T-helper 2 cell treated with Interferon-gamma antibody and Interleukin-4, amounts not matched to agents 5 μg/mL and 100 μg/mL, for 36 hours (primary cell): ENCODE measurements at regions not wholly inside any gene's neighbourhood (a gene's known extent, or its start where the extent isn't known, plus 50 kb on each side); places are given as distances from the start of the nearest gene placed in this dataset.

ENCODE experiments used
- DNase-seq: peaks from one replicate; pipeline ENCODE4 v3.0.0; 2021; ENCODE audit warnings: low spot score
- H3K27ac Mint-ChIP-seq: one replicate; pipeline ENCODE4 v1.8.0; 2021; ENCODE audit warnings: mild to moderate bottlenecking, mixed read lengths
- H3K27me3 Mint-ChIP-seq: one replicate; pipeline ENCODE4 v1.8.0; 2021; ENCODE audit warnings: low read depth, mixed read lengths
- H3K36me3 Mint-ChIP-seq: one replicate; pipeline ENCODE4 v1.8.0; 2021; ENCODE audit warnings: low read depth, mixed read lengths
- H3K4me1 Mint-ChIP-seq: one replicate; pipeline ENCODE4 v1.8.0; 2021; ENCODE audit warnings: low read depth, mixed read lengths
- H3K4me3 Mint-ChIP-seq: one replicate; pipeline ENCODE4 v1.8.0; 2022; ENCODE audit warnings: mild to moderate bottlenecking, moderate library complexity, mixed read lengths
- H3K9me3 Mint-ChIP-seq: one replicate; pipeline ENCODE4 v1.8.0; 2021; ENCODE audit warnings: mixed read lengths

- Mint-ChIP-seq H3K27ac (peak overlapping the region; percentile 2), H3K36me3 (peaks cover 13% of the 10 kb centered on the region), H3K4me1 (peaks cover 24% of the 10 kb centered on the region), H3K9me3 (peaks cover 20% of the 10 kb centered on the region), H3K27me3 (no peaks in the 10 kb centered on the region), H3K4me3 (no peak overlapping the region)
- DNase-seq: peak; percentile 42
Observed at GRCh38 chr15:94177112-94177511, 54.2 kb upstream of the MCTP2 start.

GRCh38 chr15:94175420-94175819 is 55.9 kb upstream of the MCTP2 start:
- H3K4me3 Mint-ChIP-seq: no peak overlapping the region
- DNase-seq: no peak
- H3K9me3 Mint-ChIP-seq: peaks cover 25% of the 10 kb centered on the region
- H3K27ac Mint-ChIP-seq: no peak overlapping the region
- H3K4me1 Mint-ChIP-seq: peaks cover 25% of the 10 kb centered on the region
- no peaks in the 10 kb centered on the region for H3K27me3 Mint-ChIP-seq
- H3K36me3 Mint-ChIP-seq: peaks cover 15% of the 10 kb centered on the region

GRCh38 chr15:94174399-94174802 is 57.0 kb upstream of the MCTP2 start:
- no peaks in the 10 kb centered on the region for H3K27me3 Mint-ChIP-seq
- peak overlapping the region; percentile 44 for H3K27ac Mint-ChIP-seq
- H3K36me3 Mint-ChIP-seq: peaks cover 15% of the 10 kb centered on the region
- H3K4me3 Mint-ChIP-seq: peak overlapping the region; percentile 32
- peaks cover 25% of the 10 kb centered on the region for H3K9me3 Mint-ChIP-seq
- peaks cover 25% of the 10 kb centered on the region for H3K4me1 Mint-ChIP-seq
- DNase-seq: peak; percentile 54

- Mint-ChIP-seq H3K4me1 (peaks cover 23% of the 10 kb centered on the region), H3K27ac (no peak overlapping the region), H3K27me3 (peaks cover 5% of the 10 kb centered on the region), H3K36me3 (peaks cover 7% of the 10 kb centered on the region), H3K9me3 (peaks cover 17% of the 10 kb centered on the region), H3K4me3 (no peak overlapping the region)
- no peak for DNase-seq
Observed at GRCh38 chr15:94168250-94168649, 63.1 kb upstream of the MCTP2 start.

- no peak overlapping the region for H3K27ac Mint-ChIP-seq
- H3K4me1 Mint-ChIP-seq: peaks cover 11% of the 10 kb centered on the region
- peaks cover 12% of the 10 kb centered on the region for H3K27me3 Mint-ChIP-seq
- no peak overlapping the region for H3K4me3 Mint-ChIP-seq
- DNase-seq: no peak
- H3K36me3 Mint-ChIP-seq: peaks cover 2% of the 10 kb centered on the region
- peaks cover 6% of the 10 kb centered on the region for H3K9me3 Mint-ChIP-seq
Observed at GRCh38 chr15:94164971-94165370, 66.4 kb upstream of the MCTP2 start.

- peaks cover 12% of the 10 kb centered on the region for H3K27me3 Mint-ChIP-seq
- H3K36me3 Mint-ChIP-seq: peaks cover 2% of the 10 kb centered on the region
- H3K9me3 Mint-ChIP-seq: peaks cover 6% of the 10 kb centered on the region
- H3K27ac Mint-ChIP-seq: no peak overlapping the region
- DNase-seq: peak; percentile 54
- no peak overlapping the region for H3K4me3 Mint-ChIP-seq
- H3K4me1 Mint-ChIP-seq: peaks cover 14% of the 10 kb centered on the region
Observed at GRCh38 chr15:94164202-94164807, 67.1 kb upstream of the MCTP2 start.

GRCh38 chr15:94162939-94163338 is 68.4 kb upstream of the MCTP2 start:
- H3K36me3 Mint-ChIP-seq: peaks cover 2% of the 10 kb centered on the region
- no peak for DNase-seq
- peaks cover 6% of the 10 kb centered on the region for H3K9me3 Mint-ChIP-seq
- peaks cover 12% of the 10 kb centered on the region for H3K27me3 Mint-ChIP-seq
- H3K27ac Mint-ChIP-seq: no peak overlapping the region
- no peak overlapping the region for H3K4me3 Mint-ChIP-seq
- peaks cover 14% of the 10 kb centered on the region for H3K4me1 Mint-ChIP-seq

- Mint-ChIP-seq H3K9me3 (peaks cover 4% of the 10 kb centered on the region), H3K27me3 (peaks cover 30% of the 10 kb centered on the region), H3K36me3 (no peaks in the 10 kb centered on the region), H3K27ac (no peak overlapping the region), H3K4me1 (no peaks in the 10 kb centered on the region), H3K4me3 (no peak overlapping the region)
- DNase-seq: no peak
Observed at GRCh38 chr15:94154255-94154654, 77.1 kb upstream of the MCTP2 start.

- Mint-ChIP-seq H3K9me3 (no peaks in the 10 kb centered on the region), H3K27me3 (peaks cover 22% of the 10 kb centered on the region), H3K4me1 (no peaks in the 10 kb centered on the region), H3K4me3 (no peak overlapping the region), H3K27ac (no peak overlapping the region), H3K36me3 (no peaks in the 10 kb centered on the region)
- DNase-seq: no peak
Observed at GRCh38 chr15:94145046-94145445, 86.3 kb upstream of the MCTP2 start.

- peaks cover 32% of the 10 kb centered on the region for H3K27me3 Mint-ChIP-seq
- H3K27ac Mint-ChIP-seq: no peak overlapping the region
- H3K9me3 Mint-ChIP-seq: no peaks in the 10 kb centered on the region
Observed at GRCh38 chr15:94141802-94142201, 89.6 kb upstream of the MCTP2 start.

GRCh38 chr15:94135486-94136147 is 95.7 kb upstream of the MCTP2 start:
- Mint-ChIP-seq H3K36me3 (no peaks in the 10 kb centered on the region), H3K9me3 (no peaks in the 10 kb centered on the region)
- no peak for DNase-seq

More at GRCh38 chr15:94141802-94142201, 89.6 kb upstream of the MCTP2 start:
- H3K4me3 Mint-ChIP-seq: no peak overlapping the region
- no peaks in the 10 kb centered on the region for H3K4me1 Mint-ChIP-seq
- no peak for DNase-seq
- no peaks in the 10 kb centered on the region for H3K36me3 Mint-ChIP-seq

GRCh38 chr15:94131875-94132274 is 99.5 kb upstream of the MCTP2 start:
- Mint-ChIP-seq H3K27ac (no peak overlapping the region), H3K27me3 (peaks cover 51% of the 10 kb centered on the region), H3K36me3 (no peaks in the 10 kb centered on the region), H3K4me3 (no peak overlapping the region), H3K4me1 (no peaks in the 10 kb centered on the region), H3K9me3 (no peaks in the 10 kb centered on the region)
- no peak for DNase-seq

More at GRCh38 chr15:94135486-94136147, 95.7 kb upstream of the MCTP2 start:
- no peak overlapping the region for H3K4me3 Mint-ChIP-seq
- H3K27me3 Mint-ChIP-seq: peaks cover 49% of the 10 kb centered on the region
- H3K4me1 Mint-ChIP-seq: no peaks in the 10 kb centered on the region
- no peak overlapping the region for H3K27ac Mint-ChIP-seq

- no peaks in the 10 kb centered on the region for H3K36me3 Mint-ChIP-seq
- no peaks in the 10 kb centered on the region for H3K9me3 Mint-ChIP-seq
- no peak for DNase-seq
- H3K27ac Mint-ChIP-seq: no peak overlapping the region
- no peak overlapping the region for H3K4me3 Mint-ChIP-seq
- peaks cover 47% of the 10 kb centered on the region for H3K27me3 Mint-ChIP-seq
- peaks cover under 1% of the 10 kb centered on the region for H3K4me1 Mint-ChIP-seq
Observed at GRCh38 chr15:94130504-94130903, 100.9 kb upstream of the MCTP2 start.

GRCh38 chr15:94127006-94127405 is 104.4 kb upstream of the MCTP2 start:
- H3K27me3 Mint-ChIP-seq: peaks cover 37% of the 10 kb centered on the region
- DNase-seq: no peak
- H3K36me3 Mint-ChIP-seq: no peaks in the 10 kb centered on the region
- no peaks in the 10 kb centered on the region for H3K9me3 Mint-ChIP-seq
- no peak overlapping the region for H3K27ac Mint-ChIP-seq
- peaks cover 1% of the 10 kb centered on the region for H3K4me1 Mint-ChIP-seq
- no peak overlapping the region for H3K4me3 Mint-ChIP-seq
